PC-3 (cell line): ENCODE measurements at regions not wholly inside any gene's neighbourhood (a gene's known extent, or its start where the extent isn't known, plus 50 kb on each side); places are given as distances from the start of the nearest gene placed in this dataset.

ENCODE experiments used
- ATAC-seq: fragments of 200-7000 bp; cut with Tn5 transposase; 2 replicates; pipeline ENCODE4 v1.9.1; 2020; ENCODE audit warnings: mild to moderate bottlenecking, moderate library complexity
- BruUV-seq: library from RNA; stranded (reverse); fragments of 400-500 nt; replicated peaks from 2 replicates; lab custom pipeline; 2021; lab: Mats Ljungman, UMichigan
- CTCF ChIA-PET: fragments of 300-600 bp; sonication (Branson Sonifier 250); formaldehyde crosslinking; loops from one replicate; lab custom pipeline; 2022; ENCODE audit warnings: antibody characterized with exemption; lab: Charles Lee
- POLR2A ChIA-PET: fragments of 300-600 bp; sonication (Branson Sonifier 250); formaldehyde crosslinking; loops from one replicate; lab custom pipeline; 2022; ENCODE audit warnings: antibody characterized with exemption; ENCODE audit not compliant: unreplicated experiment; lab: Charles Lee
- DNase-seq: peaks from one replicate; pipeline ENCODE4 v3.0.0-alpha.2; 2015
- H2AFZ ChIP-seq: fragments of 300-600 bp; sonication (generic); 2 replicates; pipeline ENCODE4 v1.6.0; 2016; ENCODE audit warnings: antibody characterized with exemption, low read length
- H3F3A ChIP-seq: fragments of 300-600 bp; sonication (generic); one replicate; pipeline ENCODE4 v1.6.0; 2017; ENCODE audit warnings: antibody characterized with exemption, low read length, control low read depth, mild to moderate bottlenecking; ENCODE audit not compliant: unreplicated experiment
- H3K27ac ChIP-seq: fragments of 300-600 bp; sonication (generic); 2 replicates; pipeline ENCODE4 v1.5.1; 2016; ENCODE audit warnings: mild to moderate bottlenecking, low read length
- H3K27me3 ChIP-seq: fragments of 300-600 bp; sonication (generic); 2 replicates; pipeline ENCODE4 v1.6.1; 2016; ENCODE audit warnings: low read length, mixed read lengths
- H3K36me3 ChIP-seq: fragments of 300-600 bp; sonication (generic); 2 replicates; pipeline ENCODE4 v1.6.1; 2016; ENCODE audit warnings: low read depth, mixed run types, low read length, mixed read lengths
- H3K4me1 ChIP-seq: fragments of 300-600 bp; sonication (generic); 2 replicates; pipeline ENCODE4 v1.5.1; 2016; ENCODE audit warnings: low read length; ENCODE audit not compliant: insufficient read depth
- H3K4me2 ChIP-seq: fragments of 300-600 bp; sonication (generic); 2 replicates; pipeline ENCODE4 v1.6.0; 2016; ENCODE audit warnings: low read length
- H3K4me3 ChIP-seq: fragments of 300-600 bp; sonication (generic); 2 replicates; pipeline ENCODE4 v1.5.1; 2016; ENCODE audit warnings: mild to moderate bottlenecking, low read length, mixed read lengths
- H3K79me2 ChIP-seq: fragments of 300-600 bp; sonication (generic); 2 replicates; pipeline ENCODE4 v1.6.1; 2017; ENCODE audit warnings: low read length, mixed read lengths
- H3K9ac ChIP-seq: fragments of 300-600 bp; sonication (generic); 2 replicates; pipeline ENCODE4 v1.6.0; 2016; ENCODE audit warnings: mild to moderate bottlenecking, low read length
- H3K9me2 ChIP-seq: fragments of 300-600 bp; sonication (generic); replicated peaks from 2 replicates; pipeline ENCODE4 v1.6.1; 2016; ENCODE audit warnings: mixed run types, low read length, mixed read lengths
- H3K9me3 ChIP-seq: fragments of 300-600 bp; sonication (generic); 2 replicates; pipeline ENCODE4 v1.6.1; 2016; ENCODE audit warnings: low read length, mixed read lengths
- H4K20me1 ChIP-seq: fragments of 300-600 bp; sonication (generic); 2 replicates; pipeline ENCODE4 v1.6.1; 2016; ENCODE audit warnings: low read length, mixed read lengths
- EZH2 ChIP-seq: fragments of 300-600 bp; sonication (generic); IDR thresholded peaks from one replicate; pipeline ENCODE4 v1.6.1; 2017; ENCODE audit warnings: antibody characterized with exemption, mild to moderate bottlenecking, low read length; ENCODE audit not compliant: unreplicated experiment
- EZH2phosphoT487 ChIP-seq: fragments of 300-600 bp; sonication (generic); IDR thresholded peaks from 2 replicates; pipeline ENCODE4 v1.6.1; 2018; ENCODE audit warnings: mild to moderate bottlenecking, antibody characterized with exemption, low read length, borderline replicate concordance
- intact Hi-C: fragments of 100-400 bp; cut with micrococcal nuclease; formaldehyde crosslinking; loops from 2 replicates; pipeline ENCODE4 v1.9.0; 2023
- TF ChIP-seq, protein P1 (sequence below): fragments of 300-600 bp; sonication (generic); conservative IDR thresholded peaks from 2 replicates; pipeline ENCODE4 v1.5.1; 2017; ENCODE audit warnings: antibody characterized with exemption, low read depth, mild to moderate bottlenecking, low read length

DNA sequence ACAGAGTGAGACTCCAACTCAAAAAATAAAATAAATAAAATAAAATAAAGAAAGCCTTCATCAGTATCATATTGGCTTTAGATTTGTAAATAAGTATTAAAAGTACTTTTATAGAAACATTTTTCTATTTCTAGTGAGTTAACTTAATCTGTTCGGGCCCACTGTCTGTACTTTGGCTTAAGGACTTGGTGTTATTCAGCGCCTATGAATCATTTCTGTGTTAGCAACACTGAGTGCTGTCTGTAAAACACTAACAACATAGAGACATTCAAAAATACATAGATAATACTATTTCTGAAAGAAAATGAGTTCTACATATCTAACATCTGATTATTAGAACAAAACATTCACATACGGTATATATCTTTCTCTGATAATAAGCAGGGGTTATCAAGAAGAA, 221.5 kb upstream of the CDH19 start:
- ATAC-seq (no peak), DNase-seq (no peak)
- H3K79me2 ChIP-seq: no peaks in the 10 kb centered on the region
- TF ChIP-seq EZH2: no peak
- TF ChIP-seq EZH2phosphoT487: no peak
- TF ChIP-seq, protein P1, sequence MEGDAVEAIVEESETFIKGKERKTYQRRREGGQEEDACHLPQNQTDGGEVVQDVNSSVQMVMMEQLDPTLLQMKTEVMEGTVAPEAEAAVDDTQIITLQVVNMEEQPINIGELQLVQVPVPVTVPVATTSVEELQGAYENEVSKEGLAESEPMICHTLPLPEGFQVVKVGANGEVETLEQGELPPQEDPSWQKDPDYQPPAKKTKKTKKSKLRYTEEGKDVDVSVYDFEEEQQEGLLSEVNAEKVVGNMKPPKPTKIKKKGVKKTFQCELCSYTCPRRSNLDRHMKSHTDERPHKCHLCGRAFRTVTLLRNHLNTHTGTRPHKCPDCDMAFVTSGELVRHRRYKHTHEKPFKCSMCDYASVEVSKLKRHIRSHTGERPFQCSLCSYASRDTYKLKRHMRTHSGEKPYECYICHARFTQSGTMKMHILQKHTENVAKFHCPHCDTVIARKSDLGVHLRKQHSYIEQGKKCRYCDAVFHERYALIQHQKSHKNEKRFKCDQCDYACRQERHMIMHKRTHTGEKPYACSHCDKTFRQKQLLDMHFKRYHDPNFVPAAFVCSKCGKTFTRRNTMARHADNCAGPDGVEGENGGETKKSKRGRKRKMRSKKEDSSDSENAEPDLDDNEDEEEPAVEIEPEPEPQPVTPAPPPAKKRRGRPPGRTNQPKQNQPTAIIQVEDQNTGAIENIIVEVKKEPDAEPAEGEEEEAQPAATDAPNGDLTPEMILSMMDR: no peak
- H2AFZ ChIP-seq: no peak overlapping the region
- H3K9me3 ChIP-seq: no peaks in the 10 kb centered on the region
- H3F3A ChIP-seq: no peaks in the 10 kb centered on the region
- H3K4me1 ChIP-seq: no peaks in the 10 kb centered on the region
- intact Hi-C loops: no loop called here
- H3K4me2 ChIP-seq: no peak overlapping the region
- H3K9me2 ChIP-seq: no peaks in the 10 kb centered on the region
- no peaks in the 10 kb centered on the region for H3K36me3 ChIP-seq
- BruUV-seq: no TSS peak
- H3K27me3 ChIP-seq: no peaks in the 10 kb centered on the region
- no peak overlapping the region for H3K4me3 ChIP-seq
- H3K9ac ChIP-seq: no peak overlapping the region
- POLR2A ChIA-PET: interaction anchor here (0.6 kb wide), 1 partner anchor 733 kb away, joined by 4 read pairs; no protein-coding TSS in a partner anchor
- no peak overlapping the region for H3K27ac ChIP-seq
- H4K20me1 ChIP-seq: no peaks in the 10 kb centered on the region
- CTCF ChIA-PET: no interaction called here

DNA sequence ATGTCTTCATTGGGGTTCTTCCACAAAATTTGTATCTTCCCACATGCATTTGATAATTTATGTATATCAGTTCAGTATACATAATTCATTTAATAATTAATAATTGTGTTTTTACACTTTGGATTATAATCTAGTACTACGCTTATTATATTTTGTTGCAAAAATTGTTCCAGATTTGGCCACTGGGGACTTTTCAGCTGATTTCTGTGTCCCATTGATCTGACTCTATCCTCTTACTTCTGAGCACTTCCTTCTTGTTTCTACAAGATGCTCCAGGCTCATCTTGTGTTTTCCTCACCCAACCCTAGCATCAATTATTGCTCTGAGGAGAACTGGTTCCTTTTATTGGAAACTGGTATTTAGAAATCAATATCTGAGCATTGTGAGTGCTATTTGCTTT, 215.3 kb upstream of the CDH19 start:
- no peaks in the 10 kb centered on the region for H3K36me3 ChIP-seq
- POLR2A ChIA-PET: interaction anchor here (0.5 kb wide), 1 partner anchor 24 kb away, joined by 4 read pairs; no protein-coding TSS in a partner anchor
- DNase-seq (peak; percentile 17), ATAC-seq (no peak)
- intact Hi-C loops: no loop called here
- no peaks in the 10 kb centered on the region for H3K9me3 ChIP-seq
- no peak overlapping the region for H3K4me3 ChIP-seq
- CTCF ChIA-PET: interaction anchor here (0.6 kb wide), 1 partner anchor 289 kb away, joined by 5 read pairs; no protein-coding TSS in a partner anchor
- H4K20me1 ChIP-seq: no peaks in the 10 kb centered on the region
- no peaks in the 10 kb centered on the region for H3K79me2 ChIP-seq
- BruUV-seq: no TSS peak
- H3K9ac ChIP-seq: no peak overlapping the region
- no peaks in the 10 kb centered on the region for H3F3A ChIP-seq
- TF ChIP-seq, protein P1: peak; percentile 42; the same call in 1 of the 2 replicates
- TF ChIP-seq EZH2phosphoT487: no peak
- no peak overlapping the region for H3K27ac ChIP-seq
- no peaks in the 10 kb centered on the region for H3K27me3 ChIP-seq
- no peaks in the 10 kb centered on the region for H3K9me2 ChIP-seq
- H3K4me1 ChIP-seq: no peaks in the 10 kb centered on the region
- H2AFZ ChIP-seq: no peak overlapping the region
- H3K4me2 ChIP-seq: no peak overlapping the region

DNA sequence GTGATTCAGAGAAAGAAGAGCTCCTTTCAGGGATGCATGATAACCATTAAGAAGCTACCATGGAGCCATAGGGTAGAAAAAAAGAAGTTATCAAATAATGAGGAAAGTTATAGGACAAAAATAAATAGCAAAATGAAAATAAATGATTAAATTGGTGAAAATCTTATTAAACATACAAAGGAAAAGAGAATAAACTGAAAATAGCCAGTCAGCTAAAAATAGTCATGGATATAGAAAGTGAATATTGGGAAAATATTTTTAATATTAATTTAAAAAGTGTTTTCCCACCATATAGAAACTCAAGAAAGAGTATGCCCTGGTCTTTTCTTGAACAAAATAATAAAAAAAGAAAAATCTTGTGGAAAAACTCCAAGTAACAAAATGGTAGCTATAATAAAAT, 209.2 kb upstream of the CDH19 start:
- no TSS peak for BruUV-seq

More for the DNA sequence above, 209.2 kb upstream of the CDH19 start:
- ChIA-PET CTCF (no interaction called here), POLR2A (no interaction called here)
- no peaks in the 10 kb centered on the region for H3K9me3 ChIP-seq
- H3K4me1 ChIP-seq: no peaks in the 10 kb centered on the region
- no peak overlapping the region for H3K27ac ChIP-seq
- H3K9ac ChIP-seq: no peak overlapping the region
- DNase-seq (no peak), ATAC-seq (no peak)
- H3K4me2 ChIP-seq: no peak overlapping the region
- H3K36me3 ChIP-seq: no peaks in the 10 kb centered on the region
- H3K4me3 ChIP-seq: no peak overlapping the region
- no peaks in the 10 kb centered on the region for H3F3A ChIP-seq
- H4K20me1 ChIP-seq: no peaks in the 10 kb centered on the region
- intact Hi-C loops: no loop called here
- H3K27me3 ChIP-seq: no peaks in the 10 kb centered on the region
- H3K9me2 ChIP-seq: no peaks in the 10 kb centered on the region
- H3K79me2 ChIP-seq: no peaks in the 10 kb centered on the region
- TF ChIP-seq EZH2phosphoT487 (no peak), EZH2 (no peak)
- TF ChIP-seq, protein P1: no peak
- H2AFZ ChIP-seq: no peak overlapping the region
